SK-N-SH (cell line): ENCODE measurements at regions not wholly inside any gene's neighbourhood (a gene's known extent, or its start where the extent isn't known, plus 50 kb on each side); places are given as distances from the start of the nearest gene placed in this dataset.

Experiments used
- CTCF ChIA-PET: fragments of 300-600, 350-600 bp; formaldehyde crosslinking; extraction: SDS; loops from one replicate; lab custom pipeline; 2021; lab: Yijun Ruan, JAX
- POLR2A ChIA-PET: fragments of 350-600 bp; sonication (Branson Sonifier 250); formaldehyde crosslinking; extraction: SDS; loops from one replicate; lab custom pipeline; 2020; ENCODE audit warnings: antibody characterized with exemption, inconsistent platforms; lab: Yijun Ruan, JAX
- DNase-seq: peaks from one replicate; pipeline ENCODE4 v3.0.0; 2012
- H2AFZ ChIP-seq: fragments of 200-600 bp; sonication (generic); 2 replicates; pipeline ENCODE4 v1.8.1; 2016; ENCODE audit warnings: antibody characterized with exemption, mild to moderate bottlenecking, low read depth
- H3F3A ChIP-seq: fragments of 200-600 bp; sonication (generic); replicated peaks from 2 replicates; pipeline ENCODE3; 2016; ENCODE audit warnings: antibody characterized with exemption, mild to moderate bottlenecking; ENCODE audit not compliant: insufficient read depth
- H3K27ac ChIP-seq, 2 experiments: fragments of 200-500 bp in 1 of 2; fragments of 200-600 bp in 1 of 2; sonication (Bioruptor generic) in 1 of 2; sonication (generic), shearing (Covaris generic) in 1 of 2; 2 replicates each; pipeline versions ENCODE4 v1.5.1 to v1.6.1; 2014 to 2016; ENCODE audit warnings: low read depth in 2 of 2, inconsistent platforms in 1 of 2, low read length in 1 of 2, mild to moderate bottlenecking in 1 of 2, mixed read lengths in 1 of 2
- H3K27me3 ChIP-seq: fragments of 200-600 bp; sonication (generic), shearing (Covaris generic); 2 replicates; pipeline ENCODE4 v1.6.1; 2016; ENCODE audit warnings: mixed run types; ENCODE audit not compliant: insufficient read depth
- H3K36me3 ChIP-seq, 2 experiments: fragments of 200-500 bp in 1 of 2; fragments of 200-600 bp in 1 of 2; sonication (Bioruptor generic) in 1 of 2; sonication (generic) in 1 of 2; replicated peaks in 1 of 2; 2 replicates each; pipeline versions ENCODE3 to v1.5.1; 2014 to 2016; ENCODE audit warnings: low read length in 1 of 2, mild to moderate bottlenecking in 1 of 2; ENCODE audit not compliant: insufficient read depth in 2 of 2, control insufficient read depth in 1 of 2
- H3K4me1 ChIP-seq, 2 experiments: fragments of 200-500 bp in 1 of 2; fragments of 200-600 bp in 1 of 2; sonication (Bioruptor generic) in 1 of 2; sonication (generic), shearing (Covaris generic) in 1 of 2; 2 replicates each; pipeline versions ENCODE4 v1.5.1 to v1.6.1; 2014 to 2016; ENCODE audit warnings: low read depth in 1 of 2, low read length in 1 of 2, mixed run types in 1 of 2; ENCODE audit not compliant: insufficient read depth in 2 of 2, control insufficient read depth in 1 of 2
- H3K4me2 ChIP-seq: fragments of 200-600 bp; sonication (generic), shearing (Covaris generic); 2 replicates; pipeline ENCODE4 v1.6.1; 2017; ENCODE audit warnings: mixed run types
- H3K4me3 ChIP-seq, 2 experiments: fragments of 200-500 bp in 1 of 2; fragments of 200-600 bp in 1 of 2; sonication (Bioruptor generic) in 1 of 2; sonication (generic), shearing (Covaris generic) in 1 of 2; 2 replicates each; pipeline versions ENCODE4 v1.5.1 to v1.8.1; 2014 to 2016; ENCODE audit warnings: low read depth in 2 of 2, inconsistent platforms in 1 of 2, low read length in 1 of 2, mild to moderate bottlenecking in 1 of 2, mixed read lengths in 1 of 2, moderate library complexity in 1 of 2
- H3K79me2 ChIP-seq: fragments of 200-600 bp; sonication (generic); 2 replicates; pipeline ENCODE4 v1.8.1; 2017; ENCODE audit warnings: mild to moderate bottlenecking; ENCODE audit not compliant: insufficient read depth
- H3K9ac ChIP-seq: fragments of 200-600 bp; sonication (generic); 2 replicates; pipeline ENCODE4 v1.6.1; 2017; ENCODE audit warnings: mixed run types
- H3K9me2 ChIP-seq: fragments of 200-600 bp; sonication (generic); 2 replicates; pipeline ENCODE4 v1.6.1; 2017; ENCODE audit warnings: mixed run types
- H3K9me3 ChIP-seq: fragments of 200-600 bp; sonication (generic); 2 replicates; pipeline ENCODE4 v1.6.1; 2017; ENCODE audit warnings: mixed run types, mild to moderate bottlenecking, moderate library complexity
- H4K20me1 ChIP-seq: fragments of 200-600 bp; sonication (generic); 2 replicates; pipeline ENCODE4 v1.6.1; 2017; ENCODE audit warnings: mild to moderate bottlenecking, mixed run types; ENCODE audit not compliant: insufficient read depth
- CTCF ChIP-seq: fragments of 200-600 bp; sonication (generic); IDR thresholded peaks from 2 replicates; pipeline ENCODE4 v1.6.1; 2017; ENCODE audit warnings: antibody characterized with exemption, mild to moderate bottlenecking, moderate library complexity
- ELF1 ChIP-seq: IDR thresholded peaks from 2 replicates; pipeline ENCODE4 v1.4.0; 2012
- MAX ChIP-seq: IDR thresholded peaks from 2 replicates; pipeline ENCODE4 v1.4.0; 2012; ENCODE audit warnings: low read depth
- POLR2AphosphoS5 ChIP-seq: IDR thresholded peaks from 2 replicates; pipeline ENCODE4 v1.6.1; 2012; ENCODE audit warnings: low read depth, low read length
- TEAD4 ChIP-seq: IDR thresholded peaks from 2 replicates; pipeline ENCODE4 v1.4.0; 2012; ENCODE audit warnings: mild to moderate bottlenecking, borderline replicate concordance; ENCODE audit not compliant: insufficient read depth
- USF1 ChIP-seq: IDR thresholded peaks from 2 replicates; pipeline ENCODE4 v1.4.0; 2012; ENCODE audit warnings: low read depth, borderline replicate concordance
- ZBTB33 ChIP-seq: IDR thresholded peaks from 2 replicates; pipeline ENCODE4 v1.4.0; 2012; ENCODE audit warnings: low read depth, borderline replicate concordance
- WGBS: methylation state at CpG from one replicate; pipeline ENCODE4 v1.1.6; 2017; ENCODE audit warnings: low lambda C conversion rate; 5-methylcytosine and 5-hydroxymethylcytosine counted together

- Histone ChIP-seq H3K9ac (no peak overlapping the region), H3K27me3 (no peaks in the 10 kb centered on the region), H3K4me1 (no peaks in the 10 kb centered on the region; a peak in 1 of 4 replicates), H4K20me1 (no peaks in the 10 kb centered on the region), H3K36me3 (no peaks in the 10 kb centered on the region), H3K27ac (no peak overlapping the region), H3K9me2 (no peaks in the 10 kb centered on the region), H3K79me2 (no peaks in the 10 kb centered on the region), H2AFZ (no peak overlapping the region), H3F3A (no peaks in the 10 kb centered on the region), H3K4me2 (no peak overlapping the region), H3K4me3 (no peak overlapping the region), H3K9me3 (no peaks in the 10 kb centered on the region)
- TF ChIP-seq USF1 (no peak), ELF1 (no peak), MAX (no peak), POLR2AphosphoS5 (no peak), ZBTB33 (no peak)
- 86% methylated on average over 4 of the region's 4 CpGs for WGBS
- ChIA-PET POLR2A (no interaction called here), CTCF (interaction anchor here (1.1 kb wide), 1 partner anchor 96 kb away, joined by 3 read pairs; no protein-coding TSS in a partner anchor)
- DNase-seq, result no peak
These were observed 506.8 kb downstream of the NFIB start for GRCh38 chr9:13807118-13807517.

GRCh38 chr9:13806714-13807113, 507.2 kb downstream of the NFIB start:
- CTCF ChIA-PET, result no interaction called here
- H3K9me2 ChIP-seq, result no peaks in the 10 kb centered on the region
- H2AFZ ChIP-seq, result no peak overlapping the region
- H3K27me3 ChIP-seq, result no peaks in the 10 kb centered on the region
- no peak overlapping the region for H3K4me3 ChIP-seq
- no peaks in the 10 kb centered on the region for H3K79me2 ChIP-seq
- DNase-seq, result no peak
- H3K4me1 ChIP-seq, result no peaks in the 10 kb centered on the region; a peak in 1 of 4 replicates
- H4K20me1 ChIP-seq, result no peaks in the 10 kb centered on the region
- H3K4me2 ChIP-seq, result no peak overlapping the region
- POLR2A ChIA-PET, result no interaction called here
- H3F3A ChIP-seq, result no peaks in the 10 kb centered on the region
- no peak overlapping the region for H3K9ac ChIP-seq
- TF ChIP-seq CTCF, result no peak
- no peak for TF ChIP-seq TEAD4
- WGBS, result 79% methylated on average over 2 of the region's 2 CpGs
- no peaks in the 10 kb centered on the region for H3K9me3 ChIP-seq
- H3K36me3 ChIP-seq, result no peaks in the 10 kb centered on the region
- H3K27ac ChIP-seq, result no peak overlapping the region
